B cell (primary cell): ENCODE measurements at regions not wholly inside any gene's neighbourhood (a gene's known extent, or its start where the extent isn't known, plus 50 kb on each side); places are given as distances from the start of the nearest gene placed in this dataset.

Experiments
- ATAC-seq: fragments of 200-7000 bp; cut with Tn5 transposase; one replicate; pipeline ENCODE4 v1.10.0; 2021; ENCODE audit warnings: low read depth, mild to moderate bottlenecking, moderate number of reproducible peaks, moderate library complexity
- CTCF ChIA-PET: fragments of 350-600 bp; sonication (Branson Sonifier 250); formaldehyde crosslinking; loops from one replicate; lab custom pipeline; 2021; ENCODE audit warnings: antibody characterized with exemption, inconsistent platforms; lab: Charles Lee
- POLR2A ChIA-PET: fragments of 350-600 bp; sonication (Branson Sonifier 250); formaldehyde crosslinking; loops from one replicate; lab custom pipeline; 2021; ENCODE audit warnings: antibody characterized with exemption; lab: Charles Lee
- DNase-seq: peaks from one replicate; pipeline ENCODE4 v3.0.0; 2013
- H2AFZ ChIP-seq: 2 replicates; pipeline ENCODE4 v1.6.1; 2012; ENCODE audit warnings: mild to moderate bottlenecking, low read depth, low read length; ENCODE audit not compliant: insufficient read depth, poor library complexity, severe bottlenecking
- H3K27ac ChIP-seq, 2 donors: 1 replicate in 1 of 2; 2 replicates in 1 of 2; pipeline ENCODE4 v1.5.1; 2012 to 2013; ENCODE audit warnings: low read length in 2 of 2, mild to moderate bottlenecking in 2 of 2, moderate library complexity in 1 of 2
- H3K27me3 ChIP-seq, 4 experiments: fragments of 200-600 bp in 1 of 4; sonication (generic) in 1 of 4; replicated peaks in 1 of 4; 1 replicate in 2 of 4; 2 replicates in 2 of 4; pipeline versions ENCODE4 v1.6.1 to v1.7.0; 2013 to 2016; ENCODE audit warnings: low read length in 3 of 4, mild to moderate bottlenecking in 2 of 4, mixed read lengths in 1 of 4, moderate library complexity in 1 of 4; ENCODE audit not compliant: insufficient read depth in 4 of 4, control insufficient read depth in 3 of 4; ENCODE audit errors: control extremely low read depth in 1 of 4
- H3K36me3 ChIP-seq, 2 experiments: replicated peaks in 1 of 2; 1 replicate in 1 of 2; 2 replicates in 1 of 2; pipeline versions ENCODE4 v1.6.1 to v1.7.1; 2013; ENCODE audit warnings: low read length in 1 of 2; ENCODE audit not compliant: insufficient read depth in 2 of 2, control insufficient read depth in 1 of 2; ENCODE audit errors: control extremely low read depth in 1 of 2, extremely low read depth in 1 of 2
- H3K4me1 ChIP-seq, 2 donors: fragments of 200-600 bp in 1 of 2; sonication (generic) in 1 of 2; 1 replicate in 1 of 2; 2 replicates in 1 of 2; pipeline versions ENCODE4 v1.5.1 to v1.6.1; 2013 to 2017; ENCODE audit warnings: low read length in 2 of 2; ENCODE audit not compliant: control insufficient read depth in 2 of 2, insufficient read depth in 2 of 2
- H3K4me2 ChIP-seq: replicated peaks from 2 replicates; pipeline ENCODE3; 2012; ENCODE audit warnings: mild to moderate bottlenecking, low read depth, low read length; ENCODE audit not compliant: poor library complexity, severe bottlenecking
- H3K4me3 ChIP-seq, 5 experiments: fragments of 200-600 bp in 1 of 5; sonication (generic) in 1 of 5; 1 replicate in 3 of 5; 2 replicates in 2 of 5; pipeline versions ENCODE4 v1.5.1 to v1.7.0; 2011 to 2016; ENCODE audit warnings: low read length in 4 of 5, mild to moderate bottlenecking in 4 of 5, low read depth in 2 of 5, control low read depth in 1 of 5, moderate library complexity in 1 of 5; ENCODE audit not compliant: insufficient read depth in 1 of 5; ENCODE audit errors: control extremely low read depth in 1 of 5, extremely low read depth in 1 of 5
- H3K79me2 ChIP-seq: fragments of 200-600 bp; sonication (generic); one replicate; pipeline ENCODE4 v1.6.0; 2016; ENCODE audit warnings: low read length; ENCODE audit not compliant: control insufficient read depth, insufficient read depth
- H3K9ac ChIP-seq: fragments of 200-600 bp; sonication (generic); 2 replicates; pipeline ENCODE4 v1.6.1; 2017; ENCODE audit warnings: mild to moderate bottlenecking, low read length, moderate library complexity
- H3K9me3 ChIP-seq, 3 donors: one replicate each; pipeline versions ENCODE4 v1.6.1 to v1.7.1; 2013; ENCODE audit warnings: low read length in 2 of 3; ENCODE audit not compliant: control insufficient read depth in 2 of 3, insufficient read depth in 1 of 3; ENCODE audit errors: control extremely low read depth in 1 of 3
- H4K20me1 ChIP-seq: 2 replicates; pipeline ENCODE4 v1.6.0; 2012; ENCODE audit warnings: mild to moderate bottlenecking, low read length; ENCODE audit not compliant: insufficient read depth, control insufficient read depth, poor library complexity, severe bottlenecking
- H3K27ac Mint-ChIP-seq: one replicate; pipeline ENCODE4 v1.8.0; 2021; ENCODE audit warnings: mixed read lengths
- H3K27me3 Mint-ChIP-seq: one replicate; pipeline ENCODE4 v1.8.0; 2021; ENCODE audit warnings: mixed read lengths
- H3K4me1 Mint-ChIP-seq: one replicate; pipeline ENCODE4 v1.8.0; 2021; ENCODE audit warnings: mixed read lengths
- H3K4me3 Mint-ChIP-seq: one replicate; pipeline ENCODE4 v1.8.0; 2021; ENCODE audit warnings: mixed read lengths
- H3K9me3 Mint-ChIP-seq: one replicate; pipeline ENCODE4 v1.8.0; 2022; ENCODE audit warnings: mixed read lengths; ENCODE audit not compliant: insufficient read depth
- CTCF ChIP-seq: fragments of 200-600 bp; IDR thresholded peaks from one replicate; pipeline ENCODE4 v1.8.0; 2022; ENCODE audit warnings: antibody characterized with exemption, mild to moderate bottlenecking
- EZH2 ChIP-seq: IDR thresholded peaks from 2 replicates; pipeline ENCODE4 v1.6.1; 2012; ENCODE audit warnings: borderline replicate concordance, low read depth, mild to moderate bottlenecking, moderate library complexity, low read length; ENCODE audit not compliant: insufficient read depth, poor library complexity, severe bottlenecking
- WGBS: methylation state at CpG from one replicate; pipeline ENCODE4 v1.1.5; 2013; ENCODE audit warnings: missing lambda C conversion rate; ENCODE audit not compliant: insufficient coverage; 5-methylcytosine and 5-hydroxymethylcytosine counted together
- intact Hi-C: fragments of 100-400 bp; cut with micrococcal nuclease; formaldehyde crosslinking; loops from one replicate; pipeline ENCODE4 v1.10.0; 2022

- DNase-seq (no peak), ATAC-seq (no peak)
- H3K9me3 Mint-ChIP-seq = peaks cover 2% of the 10 kb centered on the region
- H3K27ac Mint-ChIP-seq = no peak overlapping the region
- H3K27me3 ChIP-seq = no peaks in the 10 kb centered on the region
- H3K79me2 ChIP-seq = no peaks in the 10 kb centered on the region
- no peak overlapping the region for H3K4me3 Mint-ChIP-seq
- WGBS = 67% methylated on average over 1 of the region's 2 CpGs
- H3K9ac ChIP-seq = no peak overlapping the region
- TF ChIP-seq EZH2 = no peak
- TF ChIP-seq CTCF = no peak
- H3K27me3 Mint-ChIP-seq = no peaks in the 10 kb centered on the region
- no peaks in the 10 kb centered on the region for H3K9me3 ChIP-seq
- no peak overlapping the region for H3K27ac ChIP-seq
- no peaks in the 10 kb centered on the region for H3K4me1 Mint-ChIP-seq
- no peak overlapping the region for H3K4me3 ChIP-seq
- no peak overlapping the region for H3K4me2 ChIP-seq
- H2AFZ ChIP-seq = no peak overlapping the region
- ChIA-PET POLR2A (no interaction called here), CTCF (no interaction called here)
- H3K36me3 ChIP-seq = no peaks in the 10 kb centered on the region
- no peaks in the 10 kb centered on the region for H3K4me1 ChIP-seq
- intact Hi-C loops = no loop called here
- no peaks in the 10 kb centered on the region for H4K20me1 ChIP-seq
These were observed 428.0 kb downstream of the FBXO15 start for GRCh38 chr18:73719611-73720010.

- no peaks in the 10 kb centered on the region for H4K20me1 ChIP-seq
- H3K4me1 ChIP-seq = no peaks in the 10 kb centered on the region
- no peaks in the 10 kb centered on the region for H3K9me3 ChIP-seq
- no peaks in the 10 kb centered on the region for H3K27me3 ChIP-seq
- intact Hi-C loops = no loop called here
- CTCF ChIA-PET = no interaction called here
- H3K4me2 ChIP-seq = no peak overlapping the region
- no peaks in the 10 kb centered on the region for H3K79me2 ChIP-seq
- H2AFZ ChIP-seq = no peak overlapping the region
- no CpG with 5 or more reads among the region's 1 CpG for WGBS
- POLR2A ChIA-PET = no interaction called here
- Mint-ChIP-seq H3K9me3 (peaks cover 2% of the 10 kb centered on the region), H3K27me3 (no peaks in the 10 kb centered on the region), H3K4me3 (no peak overlapping the region), H3K4me1 (no peaks in the 10 kb centered on the region), H3K27ac (no peak overlapping the region)
- no peak for TF ChIP-seq EZH2
- TF ChIP-seq CTCF = no peak
- no peak overlapping the region for H3K4me3 ChIP-seq
- DNase-seq (no peak), ATAC-seq (no peak)
- H3K27ac ChIP-seq = no peak overlapping the region
- H3K36me3 ChIP-seq = no peaks in the 10 kb centered on the region
- no peak overlapping the region for H3K9ac ChIP-seq
These were observed 430.1 kb downstream of the FBXO15 start for GRCh38 chr18:73717570-73717969.
